ENCODE measurements at regions not wholly inside any gene's neighbourhood (a gene's known extent, or its start where the extent isn't known, plus 50 kb on each side); places are given as distances from the start of the nearest gene placed in this dataset.
"Not testable (repeated sequence)": the region's sequence is repeated elsewhere in the genome, so short reads cannot be mapped to it uniquely, and the experiment has no call there.

DNA sequence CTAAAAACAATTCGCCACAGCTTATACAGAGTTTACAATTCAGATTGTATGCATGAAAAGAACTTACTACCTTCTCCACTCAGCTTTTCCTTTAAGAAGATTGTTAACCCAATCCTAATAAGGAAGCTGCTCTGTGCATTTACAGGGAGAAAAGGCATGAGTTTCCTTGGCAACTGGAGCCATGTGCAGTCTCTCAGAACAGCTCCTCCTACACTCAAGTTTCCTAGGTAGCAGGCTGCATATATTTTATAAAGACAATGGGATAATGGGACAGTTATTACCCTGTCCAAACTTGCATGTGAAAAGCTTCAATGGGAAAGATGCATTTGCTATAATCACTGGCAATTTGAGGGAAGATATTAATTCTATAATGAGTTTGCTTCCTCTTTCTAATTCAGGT is 125.5 kb upstream of the TRPC4 start:
- peak; percentile 37 for DNase-seq

DNA sequence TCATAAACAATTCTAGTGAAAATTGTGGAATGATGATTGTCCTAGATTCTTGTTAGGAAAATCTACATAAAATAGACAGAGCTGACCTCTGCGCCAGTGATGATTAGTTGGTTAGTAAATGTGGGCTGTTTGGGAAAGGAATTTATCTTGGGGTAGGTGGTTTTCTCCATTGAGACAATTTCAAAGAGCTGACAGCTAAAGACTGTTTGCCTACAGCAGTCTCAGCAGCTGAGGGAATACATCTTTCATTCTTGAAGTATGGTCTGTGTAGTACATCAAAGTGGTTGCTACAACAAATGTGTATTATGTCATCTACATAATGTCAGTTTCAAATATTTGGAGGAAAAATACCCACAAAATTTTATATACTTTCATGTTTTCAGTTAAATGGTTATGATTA is 117.2 kb upstream of the TRPC4 start:
- peak; percentile 5 for DNase-seq

DNA sequence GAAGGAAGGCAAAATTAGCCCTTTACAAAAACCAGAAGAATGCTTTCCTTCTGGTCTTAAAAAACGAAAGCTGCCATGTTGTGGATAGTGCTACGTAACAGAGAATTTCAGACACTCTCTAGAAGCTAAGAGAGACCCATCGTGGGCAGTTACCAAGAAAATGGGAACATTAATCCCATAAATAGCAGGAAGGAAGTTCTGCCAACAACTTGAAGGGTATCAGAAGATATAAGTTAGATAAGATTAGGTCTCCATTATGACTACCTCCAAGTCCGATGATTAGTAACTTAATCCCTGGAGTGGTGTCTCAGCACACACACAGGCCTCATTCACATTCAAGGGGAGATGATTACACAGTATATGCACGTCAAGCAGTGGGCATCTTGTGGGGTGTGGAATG is 115.7 kb upstream of the TRPC4 start:
- no peak for DNase-seq

DNA sequence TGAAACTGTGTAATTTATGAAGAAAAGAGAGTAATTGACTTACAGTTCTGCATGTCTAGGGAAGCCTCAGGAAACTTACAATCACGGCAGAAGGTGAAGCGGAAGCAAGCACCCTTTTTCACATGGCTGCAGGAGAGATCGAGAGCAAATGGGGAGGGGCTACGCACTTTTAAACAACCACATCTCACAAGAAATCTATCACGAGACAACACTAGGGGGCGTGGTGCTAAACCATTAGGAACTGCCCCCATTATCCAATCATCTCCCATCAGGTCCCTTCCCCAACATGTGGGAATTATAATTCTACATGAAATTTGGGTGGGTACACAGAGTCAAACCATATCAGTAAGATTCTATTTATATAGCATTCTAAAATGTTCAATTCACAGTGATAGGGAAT is 114.8 kb upstream of the TRPC4 start:
- DNase-seq: no peak

DNA sequence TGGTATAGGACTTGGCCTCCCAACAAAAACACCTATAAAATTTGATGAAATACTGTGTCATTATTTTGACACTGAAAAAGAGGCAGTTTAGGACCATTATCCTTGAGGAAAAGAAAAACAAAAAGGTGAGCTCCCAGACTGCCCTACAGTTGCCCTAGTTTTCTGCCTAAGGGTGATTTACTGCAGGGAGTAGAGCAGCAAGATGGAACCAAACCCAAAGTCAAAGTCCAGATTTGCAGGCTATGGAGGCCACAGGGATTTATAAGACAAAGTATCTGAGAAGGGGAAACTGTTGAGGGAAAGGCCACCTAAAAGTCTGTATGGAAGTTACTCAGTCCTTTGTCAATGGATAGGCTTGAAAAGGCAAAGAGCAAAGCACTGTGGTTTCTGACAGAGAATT is 112.4 kb upstream of the TRPC4 start:
- DNase-seq: no peak

DNA sequence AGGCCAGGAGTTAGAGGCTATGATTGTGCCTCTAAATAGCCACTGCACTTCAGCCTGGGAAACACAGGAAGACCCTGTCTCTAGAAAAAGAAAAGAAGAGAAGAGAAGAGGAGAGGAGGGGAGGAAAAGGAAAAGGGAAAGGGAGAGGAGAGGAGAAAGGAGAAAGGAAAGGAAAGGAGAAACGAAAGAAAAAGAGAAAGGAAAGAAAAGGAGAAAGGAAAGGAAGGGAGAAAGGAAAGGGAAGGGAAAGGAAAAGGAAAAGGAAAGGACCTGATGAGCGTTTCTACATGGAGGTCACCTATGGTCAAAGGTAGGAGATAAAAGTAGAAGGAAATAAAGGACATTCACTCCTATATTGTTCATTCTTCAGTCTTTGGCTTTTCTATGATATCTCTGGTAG is 109.1 kb upstream of the TRPC4 start:
- no peak for DNase-seq

DNA sequence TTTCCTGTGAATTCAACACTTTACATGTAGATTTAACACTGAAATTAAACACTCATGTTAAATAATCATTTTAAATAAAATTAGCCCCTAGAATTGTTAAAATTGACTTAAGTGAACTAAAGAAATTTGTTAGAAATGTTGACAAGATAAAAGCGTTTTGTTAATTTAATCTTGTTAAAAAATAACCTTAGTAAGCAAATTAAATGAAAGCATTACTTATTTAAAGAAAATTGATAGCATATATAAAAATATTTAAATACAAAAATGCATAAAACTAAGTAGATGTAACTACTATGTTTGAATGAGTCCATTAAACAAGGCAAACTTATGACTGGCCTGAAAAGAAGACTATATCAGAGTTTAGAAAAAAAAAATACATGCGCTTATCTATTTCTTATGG is 99.0 kb upstream of the TRPC4 start:
- DNase-seq: no peak

DNA sequence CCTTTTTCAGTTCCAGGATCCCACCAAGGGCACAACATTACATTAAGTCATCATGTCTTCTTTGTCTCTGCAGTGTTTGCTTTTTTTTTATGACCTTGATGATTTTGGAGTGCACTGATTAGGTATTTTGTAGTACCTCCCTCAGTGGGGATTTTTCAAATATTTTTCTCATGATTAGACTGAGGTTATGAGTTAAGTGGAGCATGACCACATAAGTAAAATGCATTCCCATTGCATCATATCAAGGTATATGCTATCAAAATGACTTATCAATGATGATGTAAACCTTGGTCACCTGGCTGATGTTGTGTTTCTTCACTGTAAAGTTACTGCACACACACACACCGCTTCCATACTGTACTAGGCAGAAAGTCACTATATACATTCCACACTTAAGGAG is 96.7 kb upstream of the TRPC4 start:
- no peak for DNase-seq

DNA sequence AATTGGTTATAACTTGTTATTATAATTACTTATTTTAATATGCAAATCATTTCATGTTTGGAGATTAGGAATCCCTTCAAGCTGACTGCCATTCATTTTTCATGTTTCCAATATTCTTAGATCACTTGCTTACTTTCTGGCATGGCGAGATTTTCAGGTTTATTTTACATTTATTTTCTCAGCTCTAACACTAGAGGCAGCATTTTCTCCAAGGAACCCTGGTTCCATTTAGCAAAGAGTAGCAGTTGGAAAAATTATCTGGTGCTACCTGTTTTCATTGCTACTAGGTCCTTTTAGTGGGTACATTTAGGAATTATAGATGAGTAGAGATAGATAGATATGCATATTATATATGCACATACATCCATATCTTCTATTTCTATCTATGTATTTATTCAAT is 90.9 kb upstream of the TRPC4 start:
- DNase-seq: no peak

DNA sequence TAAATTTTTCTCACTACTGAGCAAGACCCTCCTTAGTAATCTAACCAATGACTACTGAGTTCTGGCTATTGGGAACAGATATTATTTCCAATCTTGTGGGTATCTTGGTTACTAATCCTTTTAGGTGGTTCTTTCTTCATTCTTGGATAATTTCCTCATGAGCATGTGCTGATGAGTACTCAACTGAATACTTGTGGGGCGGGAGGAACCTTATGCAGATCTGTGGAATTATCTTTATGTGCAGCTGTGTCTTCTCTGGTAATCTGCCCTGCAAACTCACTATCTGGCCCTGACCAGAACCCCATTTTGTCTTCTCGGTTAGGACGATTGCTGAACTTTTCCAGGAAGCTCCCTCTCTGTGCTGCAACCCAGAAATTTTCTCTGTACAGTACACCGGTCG is 89.7 kb upstream of the TRPC4 start:
- DNase-seq: no peak

DNA sequence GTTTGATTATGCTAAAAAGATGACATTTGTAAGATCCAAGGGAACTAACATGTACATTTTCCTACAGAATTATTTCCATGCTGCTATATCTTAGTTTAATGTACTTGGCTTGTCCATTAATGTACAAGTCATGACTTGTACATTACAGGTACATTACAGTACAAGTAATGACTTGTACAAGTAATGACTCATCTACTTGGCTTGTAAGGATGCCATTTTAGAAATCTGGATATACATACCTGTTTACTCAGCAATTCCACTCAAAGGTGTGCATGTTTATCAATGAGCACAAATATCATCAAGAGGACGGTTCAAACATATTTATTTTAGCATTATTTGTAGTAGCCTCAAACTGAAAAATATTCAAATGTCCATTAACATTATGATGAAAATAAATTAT is 87.0 kb upstream of the TRPC4 start:
- no peak for DNase-seq

DNA sequence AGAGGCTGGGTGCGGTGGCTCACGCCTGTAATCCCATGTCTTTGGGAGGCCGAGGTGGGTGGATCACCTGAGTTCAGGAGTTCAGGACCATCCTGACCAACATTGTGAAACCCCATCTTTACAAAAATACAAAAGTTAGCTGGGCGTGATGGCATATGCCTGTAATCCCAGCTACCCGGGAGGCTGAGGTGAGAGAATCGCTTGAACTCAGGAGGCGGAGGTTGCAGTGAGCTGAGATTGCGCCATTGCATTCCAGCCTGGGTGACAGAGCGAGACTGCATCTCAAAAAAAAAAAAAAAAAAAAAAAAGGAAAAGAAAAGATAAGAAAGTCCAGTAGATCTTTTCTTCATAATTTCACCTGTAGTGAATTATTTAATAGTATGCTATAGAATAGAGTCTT is 85.0 kb upstream of the TRPC4 start:
- not testable (repeated sequence) for DNase-seq

DNA sequence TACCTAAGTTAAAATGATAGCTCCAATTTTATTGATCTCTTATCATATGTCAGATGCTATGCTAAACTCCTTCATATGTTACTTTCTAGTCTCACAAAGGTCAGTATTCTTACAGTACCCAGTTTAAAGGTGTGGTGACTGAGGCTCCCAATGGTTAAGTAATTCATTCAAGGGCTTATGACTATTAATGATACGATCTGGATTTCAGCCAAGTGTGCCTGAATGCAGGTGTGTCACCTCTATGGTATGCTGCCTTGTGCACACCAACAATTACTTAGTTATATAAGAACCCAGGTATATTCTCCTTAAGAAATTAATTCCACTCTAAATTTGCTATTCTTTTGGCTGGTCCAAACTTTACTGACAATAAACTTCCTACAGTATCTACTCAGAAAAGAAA is 84.6 kb upstream of the TRPC4 start:
- no peak for DNase-seq

DNA sequence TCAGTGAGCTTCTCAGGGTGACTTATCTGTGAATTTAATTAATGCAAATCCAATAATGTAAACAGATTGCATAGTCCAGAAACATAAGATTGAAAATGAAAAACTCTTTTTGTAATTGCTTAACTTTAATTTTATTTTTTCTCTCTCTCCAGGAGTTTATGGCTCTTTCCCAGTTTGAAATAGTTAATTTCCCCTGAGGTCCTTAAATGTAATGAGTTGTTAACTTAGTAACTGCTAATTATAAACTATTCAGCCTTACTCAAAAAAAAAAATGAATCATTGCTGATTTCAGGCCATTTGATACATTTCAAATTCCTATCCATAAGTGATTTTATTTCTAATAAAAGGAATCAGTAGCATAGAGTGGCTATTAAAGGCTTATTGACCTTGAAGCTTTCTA is 84.1 kb upstream of the TRPC4 start:
- DNase-seq: no peak

DNA sequence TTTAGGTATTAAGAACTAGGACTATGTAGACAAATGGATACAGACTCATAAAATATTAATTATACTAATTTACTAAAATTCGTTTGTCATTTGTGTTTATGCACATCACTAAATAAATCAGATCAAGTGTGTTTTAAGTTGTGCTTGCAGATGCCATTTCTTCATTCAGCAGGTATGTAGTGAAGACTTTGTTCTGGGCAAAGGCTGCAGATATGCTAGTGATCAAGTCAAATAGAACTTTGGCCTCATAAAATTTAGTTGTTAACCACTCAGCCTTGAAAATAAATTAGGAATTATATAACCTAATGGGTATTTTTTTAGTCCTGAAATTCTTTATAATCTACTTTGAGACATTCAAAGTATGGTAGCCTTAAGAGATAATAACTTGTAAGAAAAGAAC is 80.4 kb upstream of the TRPC4 start:
- DNase-seq: no peak

DNA sequence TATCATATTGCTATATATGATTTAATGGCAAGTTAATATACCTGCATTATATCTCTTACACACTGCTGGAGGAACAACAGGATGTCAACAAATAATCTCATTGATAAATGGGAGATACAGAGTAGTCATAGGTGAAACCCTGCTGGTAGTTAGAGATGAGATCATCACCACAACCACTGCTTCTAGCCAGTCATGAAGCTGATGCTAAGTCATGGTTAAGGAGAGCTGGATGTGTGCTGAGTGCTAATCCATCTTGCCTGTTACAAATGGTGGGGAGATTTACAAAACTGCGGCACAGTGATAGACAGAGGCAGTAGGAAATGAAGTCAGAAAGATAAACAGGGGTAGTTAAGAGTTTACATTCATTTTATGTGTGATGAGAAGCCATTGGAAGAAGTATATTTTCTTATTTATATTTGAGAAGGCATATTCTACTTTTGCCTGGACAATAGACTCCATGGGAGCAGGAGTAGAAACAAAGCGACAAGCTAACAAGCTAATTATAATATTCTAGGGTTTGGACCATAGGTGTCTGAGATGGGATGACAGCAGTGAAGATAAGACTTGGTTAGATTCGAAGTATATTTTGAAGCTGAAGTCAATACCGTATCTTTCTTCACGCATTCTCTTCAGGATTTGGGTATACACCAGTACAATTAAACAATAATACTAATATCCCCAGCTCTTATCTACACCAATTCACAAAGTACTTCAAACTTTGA is 78.0 kb upstream of the TRPC4 start:
- DNase-seq: no peak

DNA sequence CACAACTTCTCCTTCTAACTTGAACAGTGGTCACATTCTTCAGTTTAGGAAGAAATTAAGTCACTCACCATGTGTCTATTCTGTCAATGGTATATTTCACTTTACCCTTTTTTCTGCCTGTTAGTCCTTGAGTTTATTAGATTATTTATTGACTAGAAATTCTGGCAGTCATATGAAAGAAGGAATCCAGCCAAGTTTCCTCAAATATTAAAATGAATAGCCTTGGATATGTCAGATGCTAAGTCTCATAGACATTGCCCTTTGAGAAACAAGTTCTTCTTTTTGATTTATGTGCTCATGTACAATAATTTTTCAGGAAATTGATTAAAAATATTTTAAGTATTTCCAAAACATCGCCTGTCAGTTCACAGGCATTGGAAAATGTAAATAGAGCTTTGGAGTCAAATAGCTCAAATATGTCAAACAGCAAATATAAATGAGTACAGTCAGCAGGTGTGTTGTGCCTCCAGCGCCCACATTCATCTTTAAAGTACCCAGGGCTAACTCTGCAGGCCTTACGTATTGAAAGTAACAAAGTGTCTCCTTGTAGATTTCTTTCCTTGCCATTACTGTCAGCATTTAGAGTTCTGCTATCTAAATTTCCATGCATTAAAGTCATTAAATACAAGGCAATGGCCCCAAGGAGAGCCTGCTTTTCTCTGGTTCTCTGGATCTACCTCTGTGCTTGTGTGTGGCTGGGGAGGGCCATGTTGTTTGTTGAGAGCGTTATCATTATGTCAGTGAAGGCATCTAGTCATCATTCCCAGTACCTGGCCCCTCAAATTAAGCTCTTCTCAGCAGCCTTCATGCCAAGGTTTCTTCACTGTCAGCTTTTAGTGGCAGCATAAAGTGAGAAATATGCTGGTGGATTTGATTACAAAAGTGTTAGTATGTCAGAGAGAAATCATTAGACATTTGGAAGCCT is 76.3 kb upstream of the TRPC4 start:
- no peak for DNase-seq

DNA sequence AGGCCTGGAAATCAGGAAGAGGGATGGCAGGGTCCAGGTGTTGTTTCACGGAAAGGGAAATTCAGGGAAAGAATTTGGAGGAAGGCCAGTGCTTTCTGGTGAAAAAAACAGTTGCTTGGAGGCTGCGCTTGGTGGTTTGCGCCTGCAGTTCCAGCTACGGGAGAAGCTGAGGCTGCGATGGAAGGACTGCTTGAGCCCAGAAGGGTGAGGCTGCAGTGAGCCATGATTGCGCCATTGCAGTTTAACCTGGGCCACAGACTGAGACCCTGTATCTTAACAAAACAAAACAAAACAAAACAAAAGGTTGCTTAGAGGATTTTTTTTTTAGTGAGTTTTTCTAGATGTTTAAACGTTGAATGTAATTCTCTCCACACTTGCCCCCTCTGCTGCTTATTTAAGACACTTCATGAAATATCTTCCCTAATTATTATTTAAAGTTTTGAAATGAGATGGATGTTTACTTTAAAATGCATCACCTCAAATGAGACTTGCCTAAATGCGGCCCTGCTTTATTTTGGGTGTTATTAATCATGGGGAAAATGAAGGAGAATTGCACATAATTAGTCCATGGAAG is 75.4 kb upstream of the TRPC4 start:
- no peak for DNase-seq

DNA sequence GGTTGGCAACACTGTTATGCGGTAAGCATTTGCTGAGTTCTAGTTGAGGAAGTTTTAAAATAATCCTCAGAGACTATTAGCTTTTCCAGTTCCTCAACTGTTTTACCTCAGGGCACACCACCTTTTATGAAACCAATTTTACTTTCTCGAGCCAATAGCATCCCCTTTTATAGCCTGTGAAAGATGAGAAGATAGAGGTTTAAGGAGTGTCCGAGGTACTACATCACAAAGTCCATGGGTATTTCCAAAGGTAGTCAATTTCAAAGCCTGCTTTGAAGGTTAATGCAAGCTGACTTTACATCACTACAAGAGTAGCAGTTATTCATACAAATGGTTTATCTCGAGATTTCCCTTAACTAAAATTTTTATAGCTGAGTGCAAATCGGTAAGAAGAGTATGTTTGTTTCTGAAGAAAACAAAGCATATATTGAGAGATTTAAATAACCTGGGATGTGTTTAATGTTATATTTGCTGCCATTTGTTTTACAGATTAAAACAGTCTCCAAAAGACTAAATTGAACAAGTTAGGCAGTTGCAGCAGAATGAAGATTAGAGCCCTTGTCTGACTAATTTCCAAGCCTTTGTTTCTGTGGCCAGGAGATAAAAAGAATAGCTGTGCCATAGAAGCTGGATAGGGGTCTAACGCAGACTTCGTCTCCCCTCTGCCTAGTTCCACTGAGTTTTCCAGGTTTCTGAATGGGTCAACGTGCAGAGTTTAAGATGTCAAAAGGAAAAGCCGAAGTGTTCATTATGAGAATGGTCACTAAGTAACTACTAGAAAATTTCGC is 74.7 kb upstream of the TRPC4 start:
- no peak for DNase-seq

DNA sequence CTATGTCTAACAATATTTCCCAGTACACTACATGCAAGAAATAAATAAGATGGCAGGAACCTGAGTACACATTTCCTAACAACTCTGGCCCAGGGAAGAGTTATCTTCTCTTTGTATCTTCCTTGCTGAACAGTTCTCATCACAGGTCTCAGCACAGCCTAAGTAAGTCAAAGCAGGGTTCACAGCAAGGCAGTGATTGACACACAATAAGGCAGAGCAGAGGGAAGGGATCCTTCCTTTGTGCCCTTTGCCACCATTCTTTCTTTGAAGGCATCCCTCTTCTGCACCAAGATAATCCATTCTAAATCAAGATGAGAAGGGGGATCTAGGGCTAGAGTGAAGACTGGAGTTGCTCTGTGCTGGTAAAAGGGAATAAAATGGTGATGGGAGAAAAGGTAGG is 73.4 kb upstream of the TRPC4 start:
- no peak for DNase-seq

DNA sequence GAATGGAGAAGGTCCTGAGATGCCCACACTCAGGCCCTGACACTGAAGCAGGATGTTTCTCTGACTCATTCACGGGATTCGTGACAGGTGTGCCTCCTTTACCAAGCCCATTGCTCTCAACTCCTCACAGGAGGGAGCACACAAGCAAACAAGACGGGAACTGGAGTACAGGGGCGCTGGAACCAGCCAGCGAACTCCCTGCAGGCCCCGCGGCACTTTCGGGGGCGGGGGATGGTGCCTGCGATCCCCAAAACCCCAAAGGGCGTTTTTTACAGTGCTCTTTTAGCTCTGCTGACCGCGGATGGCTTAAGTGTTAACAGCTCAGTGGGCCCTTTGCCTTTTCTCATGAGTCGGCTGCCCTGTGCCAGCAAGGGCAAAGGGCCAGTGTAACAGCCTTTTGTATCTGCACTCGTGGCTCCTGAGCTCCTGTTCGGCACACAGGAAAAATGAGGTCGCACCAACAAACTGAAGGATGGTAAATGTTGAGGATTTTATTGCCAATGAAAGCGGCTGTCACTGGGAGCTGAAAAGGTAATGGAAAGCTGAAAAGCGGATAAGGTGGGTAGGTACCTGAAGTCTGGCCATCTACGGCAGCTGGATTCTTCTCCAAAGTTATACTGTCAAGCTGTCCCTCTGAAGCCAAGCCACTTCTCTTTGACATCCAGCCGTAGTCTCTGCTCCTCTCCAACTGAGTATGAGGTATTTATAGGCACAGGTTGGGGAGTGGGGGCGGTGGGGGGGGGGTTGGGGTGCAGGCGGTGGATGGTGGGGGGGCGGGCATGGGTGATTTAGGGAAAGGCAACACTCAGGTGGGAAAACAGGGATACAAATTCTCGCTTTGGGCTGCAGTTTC is 65.0 kb upstream of the TRPC4 start:
- DNase-seq: no peak

DNA sequence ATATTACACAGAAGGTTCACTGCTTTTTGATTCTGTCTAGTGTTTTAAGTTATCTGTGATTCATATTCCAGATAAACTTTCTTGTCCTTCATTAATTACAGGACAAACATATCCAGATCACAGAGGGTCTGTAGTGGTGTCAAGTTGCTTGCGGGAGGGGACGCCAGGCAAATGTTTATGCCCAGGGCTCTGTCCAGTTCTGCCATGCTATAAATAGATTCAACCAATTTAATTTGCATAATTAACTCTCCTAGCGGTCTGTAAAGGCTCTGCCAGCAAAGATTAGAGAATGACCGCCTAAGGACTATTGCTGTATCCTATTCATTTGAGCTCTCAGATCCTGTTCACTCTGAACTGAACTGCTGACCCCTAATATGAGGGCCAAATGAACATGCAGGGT is 59.7 kb upstream of the TRPC4 start:
- DNase-seq: no peak

All from tongue (tissue), 1 donor.